ENCODE measurements at regions not wholly inside any gene's neighbourhood (a gene's known extent, or its start where the extent isn't known, plus 50 kb on each side); places are given as distances from the start of the nearest gene placed in this dataset.

DNA sequence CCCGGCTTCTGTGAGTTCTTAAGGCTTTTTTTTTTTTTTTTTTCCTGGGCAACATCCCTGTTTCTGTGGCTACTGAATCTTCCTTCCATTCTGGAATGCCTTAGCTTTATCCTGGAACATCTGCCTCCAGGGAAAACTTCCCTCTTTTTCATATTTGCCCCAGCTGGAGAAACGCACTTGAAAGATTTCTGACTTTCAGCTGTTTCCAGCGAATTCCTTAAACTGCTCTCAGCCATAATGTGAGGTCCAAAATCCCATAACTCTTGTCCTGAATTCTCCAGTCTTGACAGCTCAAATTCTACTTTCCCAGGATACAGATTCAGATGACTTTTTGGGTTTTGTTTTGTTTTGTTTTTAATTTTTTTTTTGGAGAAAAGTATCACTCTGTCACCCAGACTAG is 263.6 kb upstream of the AUTS2 start:
- TF ChIP-seq, protein P1, sequence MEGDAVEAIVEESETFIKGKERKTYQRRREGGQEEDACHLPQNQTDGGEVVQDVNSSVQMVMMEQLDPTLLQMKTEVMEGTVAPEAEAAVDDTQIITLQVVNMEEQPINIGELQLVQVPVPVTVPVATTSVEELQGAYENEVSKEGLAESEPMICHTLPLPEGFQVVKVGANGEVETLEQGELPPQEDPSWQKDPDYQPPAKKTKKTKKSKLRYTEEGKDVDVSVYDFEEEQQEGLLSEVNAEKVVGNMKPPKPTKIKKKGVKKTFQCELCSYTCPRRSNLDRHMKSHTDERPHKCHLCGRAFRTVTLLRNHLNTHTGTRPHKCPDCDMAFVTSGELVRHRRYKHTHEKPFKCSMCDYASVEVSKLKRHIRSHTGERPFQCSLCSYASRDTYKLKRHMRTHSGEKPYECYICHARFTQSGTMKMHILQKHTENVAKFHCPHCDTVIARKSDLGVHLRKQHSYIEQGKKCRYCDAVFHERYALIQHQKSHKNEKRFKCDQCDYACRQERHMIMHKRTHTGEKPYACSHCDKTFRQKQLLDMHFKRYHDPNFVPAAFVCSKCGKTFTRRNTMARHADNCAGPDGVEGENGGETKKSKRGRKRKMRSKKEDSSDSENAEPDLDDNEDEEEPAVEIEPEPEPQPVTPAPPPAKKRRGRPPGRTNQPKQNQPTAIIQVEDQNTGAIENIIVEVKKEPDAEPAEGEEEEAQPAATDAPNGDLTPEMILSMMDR (IDR thresholded peaks at IDR 0.05) = no peak
- TF ChIP-seq POLR2A (IDR thresholded peaks at IDR 0.05) = no peak
